GM12878 (cell line): ENCODE measurements at regions not wholly inside any gene's neighbourhood (a gene's known extent, or its start where the extent isn't known, plus 50 kb on each side); places are given as distances from the start of the nearest gene placed in this dataset.

Experiments used
- ATAC-seq: fragments of 200-7000 bp; cut with Tn5 transposase; 3 replicates; pipeline ENCODE4 v1.9.1; 2020; ENCODE audit warnings: mild to moderate bottlenecking, moderate library complexity
- BruUV-seq: library from RNA; stranded (reverse); fragments of 400-500 nt; replicated peaks from 2 replicates; lab custom pipeline; 2021; lab: Mats Ljungman, UMichigan
- CTCF ChIA-PET: fragments of 300-600 bp; sonication (Branson Sonifier 250); formaldehyde crosslinking; extraction: SDS; loops from one replicate; lab custom pipeline; 2021; ENCODE audit warnings: inconsistent platforms; lab: Yijun Ruan, JAX
- POLR2A ChIA-PET: fragments of 350-600 bp; formaldehyde crosslinking; extraction: SDS; loops from one replicate; lab custom pipeline; 2021; ENCODE audit warnings: inconsistent platforms; lab: Charles Lee
- RAD21 ChIA-PET: fragments of 300-600 bp; sonication (Branson Sonifier 250); formaldehyde crosslinking; loops from one replicate; lab custom pipeline; 2023; ENCODE audit warnings: antibody characterized with exemption; ENCODE audit not compliant: unreplicated experiment; lab: Charles Lee
- SMC1A ChIA-PET: fragments of 300-600 bp; sonication (Branson Sonifier 250); formaldehyde crosslinking; loops from one replicate; lab custom pipeline; 2023; ENCODE audit not compliant: unreplicated experiment, uncharacterized antibody; lab: Charles Lee
- DNase-seq: peaks from one replicate; pipeline ENCODE4 v3.0.0-alpha.2; 2011; ENCODE audit warnings: low read depth, low spot score
- FAIRE-seq: peaks from 3 replicates; lab custom pipeline; 2011; peaks lifted over from hg19 to GRCh38; lab: Jason Lieb, UNC
- H2AFZ ChIP-seq: 2 replicates; pipeline ENCODE4 v1.6.0; 2011; ENCODE audit warnings: low read depth, low read length, control low read depth; ENCODE audit not compliant: control insufficient read depth
- H3K27ac ChIP-seq: 2 replicates; pipeline ENCODE4 v1.5.1; 2011; ENCODE audit warnings: control low read depth; ENCODE audit not compliant: control insufficient read depth, insufficient read depth
- H3K27me3 ChIP-seq, 2 experiments: replicated peaks in 1 of 2; 2 replicates each; pipeline versions ENCODE4 v1.6.0 to v1.6.1; 2011; ENCODE audit warnings: low read length in 1 of 2; ENCODE audit not compliant: control insufficient read depth in 2 of 2, insufficient read depth in 2 of 2
- H3K36me3 ChIP-seq, 2 experiments: 2 replicates each; pipeline ENCODE4 v1.5.1; 2011; ENCODE audit warnings: low read length in 1 of 2; ENCODE audit not compliant: control insufficient read depth in 2 of 2, insufficient read depth in 2 of 2
- H3K4me1 ChIP-seq: 2 replicates; pipeline ENCODE4 v1.6.1; 2011; ENCODE audit warnings: mild to moderate bottlenecking, low read length, moderate library complexity, mixed read lengths; ENCODE audit not compliant: control insufficient read depth, insufficient read depth
- H3K4me2 ChIP-seq: 2 replicates; pipeline ENCODE4 v1.6.0; 2011; ENCODE audit warnings: control low read depth; ENCODE audit not compliant: control insufficient read depth, insufficient read depth
- H3K4me3 ChIP-seq: fragments of 200-600 bp; sonication (generic); 2 replicates; pipeline ENCODE4 v1.5.1; 2016
- H3K79me2 ChIP-seq: 2 replicates; pipeline ENCODE4 v1.6.0; 2011; ENCODE audit warnings: low read length; ENCODE audit not compliant: control insufficient read depth, insufficient read depth
- H3K9ac ChIP-seq: 2 replicates; pipeline ENCODE4 v1.8.0; 2011; ENCODE audit warnings: low read length, control low read depth, mixed read lengths; ENCODE audit not compliant: control insufficient read depth, insufficient read depth
- H3K9me3 ChIP-seq: replicated peaks from 3 replicates; pipeline ENCODE4 v1.5.1; 2011; ENCODE audit warnings: mild to moderate bottlenecking, low read length; ENCODE audit not compliant: control insufficient read depth, insufficient read depth
- H4K20me1 ChIP-seq: 2 replicates; pipeline ENCODE4 v1.6.0; 2011; ENCODE audit not compliant: control insufficient read depth, insufficient read depth
- POU2F2 ChIP-seq: IDR thresholded peaks from 3 replicates; pipeline ENCODE4 v1.6.1; 2011; ENCODE audit warnings: low read depth, mild to moderate bottlenecking, low read length, borderline replicate concordance
- ZZZ3 ChIP-seq: IDR thresholded peaks from 2 replicates; pipeline ENCODE4 v1.6.1; 2011; ENCODE audit warnings: low read depth; ENCODE audit not compliant: control insufficient read depth, insufficient read length
- in situ Hi-C: fragments of 300-500 bp; cut with MboI; formaldehyde crosslinking; loops from 9 replicates; pipeline ENCODE4 v1.14.3; 2018; ENCODE audit warnings: mixed read lengths
- intact Hi-C: fragments of 100-400 bp; cut with micrococcal nuclease; formaldehyde crosslinking; loops from one replicate; pipeline ENCODE4 v1.14.2; 2022; ENCODE audit not compliant: unreplicated experiment
- TF ChIP-seq, protein P1 (sequence below): IDR thresholded peaks from 2 replicates; pipeline ENCODE4 v1.6.1; 2012; ENCODE audit warnings: low read depth, low read length, improper control_type of control experiment
- TF ChIP-seq, protein P2 (sequence below): fragments of 450-650 bp; formaldehyde crosslinking; IDR thresholded peaks from 2 replicates; pipeline ENCODE4 v1.4.0; 2020; ENCODE audit warnings: mild to moderate bottlenecking, moderate library complexity

DNA sequence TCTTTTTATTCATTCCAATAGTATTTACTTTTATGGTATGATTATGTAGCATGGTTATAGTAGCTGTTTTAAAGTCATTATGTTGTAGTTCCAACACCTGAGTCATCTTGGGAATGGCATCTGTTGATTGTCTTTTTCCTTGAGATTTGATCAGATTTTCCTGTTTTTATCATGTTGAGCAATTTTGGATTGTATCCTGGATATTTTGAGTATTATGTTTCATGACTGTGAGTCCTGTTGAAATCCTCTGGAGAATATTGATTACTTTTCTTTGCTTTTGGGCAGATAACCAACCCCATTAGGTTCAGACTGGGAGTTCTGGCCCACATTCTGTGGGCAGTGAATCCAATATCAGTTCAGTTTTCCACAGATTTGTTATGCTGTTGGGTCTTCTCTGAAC lies 163.2 kb upstream of the SPRED2 start:
- in situ Hi-C loops: no loop called here
- ChIA-PET POLR2A (no interaction called here), RAD21 (no interaction called here), CTCF (interaction anchor here (1.3 kb wide), 1 partner anchor 8 kb away, joined by 5 read pairs; no protein-coding TSS in a partner anchor), SMC1A (no interaction called here)
- FAIRE-seq: no peak
- no peaks in the 10 kb centered on the region for H3K79me2 ChIP-seq
- no peaks in the 10 kb centered on the region for H3K36me3 ChIP-seq
- H3K9ac ChIP-seq: no peak overlapping the region
- no peaks in the 10 kb centered on the region for H4K20me1 ChIP-seq
- intact Hi-C loops: no loop called here
- no peak for ATAC-seq
- no peak overlapping the region for H3K4me2 ChIP-seq
- no peak overlapping the region for H3K27ac ChIP-seq
- H3K4me1 ChIP-seq: no peaks in the 10 kb centered on the region
- no peak for DNase-seq
- no peak overlapping the region for H2AFZ ChIP-seq
- H3K27me3 ChIP-seq: no peaks in the 10 kb centered on the region
- H3K4me3 ChIP-seq: no peak overlapping the region
- TF ChIP-seq, protein P1, sequence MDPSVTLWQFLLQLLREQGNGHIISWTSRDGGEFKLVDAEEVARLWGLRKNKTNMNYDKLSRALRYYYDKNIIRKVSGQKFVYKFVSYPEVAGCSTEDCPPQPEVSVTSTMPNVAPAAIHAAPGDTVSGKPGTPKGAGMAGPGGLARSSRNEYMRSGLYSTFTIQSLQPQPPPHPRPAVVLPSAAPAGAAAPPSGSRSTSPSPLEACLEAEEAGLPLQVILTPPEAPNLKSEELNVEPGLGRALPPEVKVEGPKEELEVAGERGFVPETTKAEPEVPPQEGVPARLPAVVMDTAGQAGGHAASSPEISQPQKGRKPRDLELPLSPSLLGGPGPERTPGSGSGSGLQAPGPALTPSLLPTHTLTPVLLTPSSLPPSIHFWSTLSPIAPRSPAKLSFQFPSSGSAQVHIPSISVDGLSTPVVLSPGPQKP: no peak
- TF ChIP-seq, protein P2, sequence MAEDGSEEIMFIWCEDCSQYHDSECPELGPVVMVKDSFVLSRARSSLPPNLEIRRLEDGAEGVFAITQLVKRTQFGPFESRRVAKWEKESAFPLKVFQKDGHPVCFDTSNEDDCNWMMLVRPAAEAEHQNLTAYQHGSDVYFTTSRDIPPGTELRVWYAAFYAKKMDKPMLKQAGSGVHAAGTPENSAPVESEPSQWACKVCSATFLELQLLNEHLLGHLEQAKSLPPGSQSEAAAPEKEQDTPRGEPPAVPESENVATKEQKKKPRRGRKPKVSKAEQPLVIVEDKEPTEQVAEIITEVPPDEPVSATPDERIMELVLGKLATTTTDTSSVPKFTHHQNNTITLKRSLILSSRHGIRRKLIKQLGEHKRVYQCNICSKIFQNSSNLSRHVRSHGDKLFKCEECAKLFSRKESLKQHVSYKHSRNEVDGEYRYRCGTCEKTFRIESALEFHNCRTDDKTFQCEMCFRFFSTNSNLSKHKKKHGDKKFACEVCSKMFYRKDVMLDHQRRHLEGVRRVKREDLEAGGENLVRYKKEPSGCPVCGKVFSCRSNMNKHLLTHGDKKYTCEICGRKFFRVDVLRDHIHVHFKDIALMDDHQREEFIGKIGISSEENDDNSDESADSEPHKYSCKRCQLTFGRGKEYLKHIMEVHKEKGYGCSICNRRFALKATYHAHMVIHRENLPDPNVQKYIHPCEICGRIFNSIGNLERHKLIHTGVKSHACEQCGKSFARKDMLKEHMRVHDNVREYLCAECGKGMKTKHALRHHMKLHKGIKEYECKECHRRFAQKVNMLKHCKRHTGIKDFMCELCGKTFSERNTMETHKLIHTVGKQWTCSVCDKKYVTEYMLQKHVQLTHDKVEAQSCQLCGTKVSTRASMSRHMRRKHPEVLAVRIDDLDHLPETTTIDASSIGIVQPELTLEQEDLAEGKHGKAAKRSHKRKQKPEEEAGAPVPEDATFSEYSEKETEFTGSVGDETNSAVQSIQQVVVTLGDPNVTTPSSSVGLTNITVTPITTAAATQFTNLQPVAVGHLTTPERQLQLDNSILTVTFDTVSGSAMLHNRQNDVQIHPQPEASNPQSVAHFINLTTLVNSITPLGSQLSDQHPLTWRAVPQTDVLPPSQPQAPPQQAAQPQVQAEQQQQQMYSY (CRISPR knock-in tag): no peak
- no peak for TF ChIP-seq ZZZ3
- no peak for TF ChIP-seq POU2F2
- BruUV-seq: no TSS peak
- H3K9me3 ChIP-seq: no peaks in the 10 kb centered on the region
